Kidney (tissue), 13 donors: ENCODE measurements at regions not wholly inside any gene's neighbourhood (a gene's known extent, or its start where the extent isn't known, plus 50 kb on each side); places are given as distances from the start of the nearest gene placed in this dataset.

ENCODE experiments used
- DNase-seq, 5 donors: peaks; one replicate each; pipeline ENCODE4 v3.0.0-alpha.2; 2013 to 2020
- FAIRE-seq: peaks from 2 replicates; lab custom pipeline; 2012; peaks lifted over from hg19 to GRCh38; lab: Jason Lieb, UNC
- H3K27ac ChIP-seq, 2 donors: one replicate each; pipeline ENCODE4 v1.7.0; 2013; ENCODE audit warnings: low read depth in 2 of 2, low read length in 2 of 2, inconsistent platforms in 1 of 2
- H3K27me3 ChIP-seq: one replicate; pipeline ENCODE4 v1.7.1; 2013; ENCODE audit warnings: low read length, inconsistent platforms; ENCODE audit not compliant: control insufficient read depth, insufficient read depth
- H3K36me3 ChIP-seq, 3 donors: one replicate each; pipeline versions ENCODE4 v1.7.0 to v1.7.1; 2013; ENCODE audit warnings: low read length in 3 of 3, control low read depth in 1 of 3, inconsistent platforms in 1 of 3; ENCODE audit not compliant: insufficient read depth in 3 of 3, control insufficient read depth in 2 of 3
- H3K4me1 ChIP-seq, 3 donors: one replicate each; pipeline versions ENCODE4 v1.7.0 to v1.7.1; 2013; ENCODE audit warnings: low read length in 3 of 3, inconsistent platforms in 1 of 3, low read depth in 1 of 3; ENCODE audit not compliant: control insufficient read depth in 2 of 3, insufficient read depth in 2 of 3
- H3K4me3 ChIP-seq, 3 donors: one replicate each; pipeline versions ENCODE4 v1.7.0 to v1.8.1; 2013; ENCODE audit warnings: low read length in 3 of 3, control low read depth in 1 of 3, inconsistent platforms in 1 of 3
- H3K9ac ChIP-seq, 3 donors: one replicate each; pipeline versions ENCODE4 v1.7.0 to v1.7.1; 2013; ENCODE audit warnings: low read length in 3 of 3, control low read depth in 1 of 3, inconsistent platforms in 1 of 3
- H3K9me3 ChIP-seq, 3 donors: one replicate each; pipeline versions ENCODE4 v1.7.0 to v1.7.1; 2013; ENCODE audit warnings: low read length in 3 of 3, control low read depth in 1 of 3, inconsistent platforms in 1 of 3; ENCODE audit not compliant: control insufficient read depth in 2 of 3, insufficient read depth in 1 of 3
- CTCF ChIP-seq: IDR thresholded peaks from 3 replicates; pipeline ENCODE4 v1.5.1; 2012; ENCODE audit warnings: mild to moderate bottlenecking, moderate library complexity, borderline replicate concordance; ENCODE audit not compliant: insufficient read depth; ENCODE audit errors: extremely low read depth
- intact Hi-C: fragments of 100-400 bp; cut with DNase I; formaldehyde crosslinking; loops from one replicate; pipeline ENCODE4 v1.11.1; 2022
- donor health status: control.
- donor health status: control.
- donor health status: control.
- donor health status: control.
- donor health status: control.
- donor health status: DM: yes; HTN: yes; CAD: no.
- donor health status: Normal renal cell carcinoma (clear cell type).

GRCh38 chr5:52657247-52657645, 130.5 kb upstream of the ITGA1 start:
- DNase-seq: peak in 2 of 5 donors; percentile 50 to 68
- Histone ChIP-seq H3K9me3 (no peaks in the 10 kb centered on the region), H3K4me1 (no peaks in the 10 kb centered on the region), H3K9ac (no peak overlapping the region), H3K36me3 (no peaks in the 10 kb centered on the region), H3K27ac (no peak overlapping the region), H3K4me3 (peak overlapping the region in 1 of 3 donors; percentile 16), H3K27me3 (peaks cover 2% of the 10 kb centered on the region)
- intact Hi-C loops: loop anchor here (10.0 kb wide), 1 partner anchor 1692 kb away; no protein-coding TSS in a partner anchor
- TF ChIP-seq CTCF: peak; percentile 43
- FAIRE-seq: peak; percentile 91

DNA sequence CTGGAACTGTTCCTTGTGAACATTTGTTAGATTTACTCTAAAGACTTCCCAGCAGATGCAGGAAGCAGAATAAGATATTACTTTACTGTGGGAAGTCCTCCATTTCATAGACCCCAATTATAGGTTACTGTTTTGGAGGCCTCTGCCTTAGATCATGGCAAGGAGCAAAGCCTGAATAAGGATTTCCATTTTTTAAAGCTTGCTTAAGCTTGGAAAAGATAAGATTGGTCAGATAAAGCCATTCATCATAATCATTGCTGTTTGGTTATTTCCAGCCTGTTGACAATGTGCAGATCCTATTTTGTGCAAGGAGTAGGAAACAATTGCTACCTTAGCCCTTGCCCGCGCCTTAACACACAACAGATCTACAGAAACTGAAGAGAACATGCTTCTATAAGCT, 129.5 kb upstream of the ITGA1 start:
- H3K9ac ChIP-seq: no peak overlapping the region
- H3K4me1 ChIP-seq: no peaks in the 10 kb centered on the region
- H3K9me3 ChIP-seq: no peaks in the 10 kb centered on the region
- H3K4me3 ChIP-seq: no peak overlapping the region
- FAIRE-seq: no peak
- no peak for TF ChIP-seq CTCF
- no peak for DNase-seq
- peaks cover 2% of the 10 kb centered on the region for H3K27me3 ChIP-seq
- no peaks in the 10 kb centered on the region for H3K36me3 ChIP-seq
- intact Hi-C loops: loop anchor here (10.0 kb wide), 1 partner anchor 1693 kb away; no protein-coding TSS in a partner anchor
- H3K27ac ChIP-seq: no peak overlapping the region

GRCh38 chr5:52660621-52661020, 127.1 kb upstream of the ITGA1 start:
- FAIRE-seq (no peak), DNase-seq (no peak)
- H3K4me3 ChIP-seq: no peak overlapping the region
- intact Hi-C loops: no loop called here
- H3K36me3 ChIP-seq: no peaks in the 10 kb centered on the region
- no peak for TF ChIP-seq CTCF
- no peaks in the 10 kb centered on the region for H3K9me3 ChIP-seq
- peaks cover 2% of the 10 kb centered on the region for H3K27me3 ChIP-seq
- H3K9ac ChIP-seq: no peak overlapping the region
- H3K27ac ChIP-seq: no peak overlapping the region
- H3K4me1 ChIP-seq: no peaks in the 10 kb centered on the region
